Stimulated activated CD4-positive, alpha-beta T cell treated with anti-CD3 and anti-CD28 coated beads, Interleukin-15, amount 100 ng/mL, for 24 hours (primary cell): ENCODE measurements at regions not wholly inside any gene's neighbourhood (a gene's known extent, or its start where the extent isn't known, plus 50 kb on each side); places are given as distances from the start of the nearest gene placed in this dataset.

Experiments used
- DNase-seq: peaks from one replicate; pipeline ENCODE4 v3.0.0-alpha.2; 2020

DNA sequence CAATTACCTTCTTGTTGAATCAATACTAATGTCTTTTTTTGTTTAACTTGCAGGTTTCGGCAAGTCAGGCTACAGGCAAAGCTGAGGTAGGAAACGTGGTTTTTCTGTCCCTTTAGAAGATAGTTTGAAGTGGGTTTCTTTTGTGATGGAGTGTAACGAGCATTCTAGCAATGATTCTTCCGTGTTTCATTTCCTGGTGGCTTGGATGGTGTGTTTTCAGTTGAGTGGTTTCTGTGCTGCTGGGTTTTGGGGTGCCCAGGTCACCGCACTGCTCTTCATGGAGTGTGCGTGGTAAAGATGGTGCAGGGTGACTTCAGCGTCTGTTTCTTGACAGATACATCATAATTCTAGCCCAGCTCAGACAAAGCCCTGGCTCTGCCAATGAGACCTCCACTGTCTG lies 769.7 kb upstream of the EEF2KMT start:
- no peak for DNase-seq

- no peak for DNase-seq
These were observed 767.6 kb upstream of the EEF2KMT start for GRCh38 chr16:5865236-5865635.

- no peak for DNase-seq
These were observed 765.5 kb upstream of the EEF2KMT start for GRCh38 chr16:5863071-5863606.

GRCh38 chr16:5862103-5862840 lies 764.7 kb upstream of the EEF2KMT start:
- DNase-seq, result no peak

GRCh38 chr16:5861241-5861640 lies 763.6 kb upstream of the EEF2KMT start:
- no peak for DNase-seq

GRCh38 chr16:5858180-5858579 lies 760.6 kb upstream of the EEF2KMT start:
- no peak for DNase-seq

DNA sequence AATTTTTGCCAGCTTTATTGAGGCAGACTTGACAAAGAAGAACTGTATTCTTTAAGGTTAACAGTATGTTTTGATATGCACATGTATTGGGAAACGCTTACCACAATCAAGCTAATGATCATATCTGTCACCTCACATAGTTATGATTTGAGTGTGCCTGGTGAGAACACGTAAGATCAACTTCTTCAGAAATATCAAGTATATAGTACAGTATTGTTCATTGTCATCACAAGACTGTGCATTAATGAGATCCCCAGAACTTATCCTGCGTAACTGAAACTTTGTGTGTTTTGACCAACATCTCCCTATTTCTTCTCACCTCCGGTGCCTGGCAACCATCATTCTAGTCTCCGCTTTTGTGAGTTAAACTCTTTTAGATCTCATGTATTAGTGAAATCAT lies 756.4 kb upstream of the EEF2KMT start:
- no peak for DNase-seq

DNA sequence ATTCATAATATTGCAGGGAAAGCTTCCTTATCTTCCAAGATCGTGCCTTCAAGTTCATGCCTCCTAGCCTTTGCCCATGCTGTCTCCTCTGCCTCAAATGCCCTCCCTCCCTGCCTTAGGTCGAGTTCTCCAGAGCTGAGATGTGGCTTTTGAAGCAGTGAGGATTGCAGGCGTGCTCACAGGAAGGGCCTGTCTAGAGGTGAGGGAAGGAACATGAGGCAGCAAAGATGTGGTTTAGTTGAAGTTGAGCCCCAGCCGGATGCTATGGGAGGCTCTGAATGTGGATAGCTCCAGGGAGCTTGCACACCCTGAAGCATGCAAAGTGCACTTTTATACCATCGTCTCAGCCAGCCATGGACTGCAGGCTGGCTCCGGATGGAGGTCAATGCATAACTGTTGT lies 754.6 kb upstream of the EEF2KMT start:
- no peak for DNase-seq

DNA sequence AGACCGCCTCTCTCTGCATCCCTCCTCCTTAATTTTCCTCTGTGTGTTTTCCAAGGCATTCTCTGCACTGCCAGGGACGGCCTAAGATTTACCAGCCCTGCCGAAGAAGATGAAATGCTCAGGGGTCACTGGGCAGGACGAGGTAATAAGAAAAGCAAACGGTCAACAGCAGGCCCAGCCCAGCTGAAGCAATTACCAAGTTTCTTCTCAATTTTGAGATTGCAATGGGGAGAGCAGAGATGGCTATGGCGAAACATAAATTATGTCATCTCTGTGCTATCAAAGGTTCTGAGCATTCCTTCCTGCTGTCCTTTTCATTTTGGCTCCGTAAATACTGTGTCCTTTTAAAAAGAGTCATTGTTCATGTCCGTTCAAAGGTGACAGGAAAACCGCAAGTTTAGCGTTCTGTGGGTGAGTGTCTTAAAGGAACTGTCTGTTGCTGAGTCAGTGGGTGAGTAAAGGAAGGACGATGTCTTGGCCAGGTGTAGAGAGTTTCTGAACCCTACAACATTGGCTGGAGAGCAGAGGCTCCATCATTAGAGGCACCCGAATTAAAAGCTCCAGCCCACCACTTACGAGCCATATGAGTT lies 753.9 kb upstream of the EEF2KMT start:
- DNase-seq, result no peak

DNA sequence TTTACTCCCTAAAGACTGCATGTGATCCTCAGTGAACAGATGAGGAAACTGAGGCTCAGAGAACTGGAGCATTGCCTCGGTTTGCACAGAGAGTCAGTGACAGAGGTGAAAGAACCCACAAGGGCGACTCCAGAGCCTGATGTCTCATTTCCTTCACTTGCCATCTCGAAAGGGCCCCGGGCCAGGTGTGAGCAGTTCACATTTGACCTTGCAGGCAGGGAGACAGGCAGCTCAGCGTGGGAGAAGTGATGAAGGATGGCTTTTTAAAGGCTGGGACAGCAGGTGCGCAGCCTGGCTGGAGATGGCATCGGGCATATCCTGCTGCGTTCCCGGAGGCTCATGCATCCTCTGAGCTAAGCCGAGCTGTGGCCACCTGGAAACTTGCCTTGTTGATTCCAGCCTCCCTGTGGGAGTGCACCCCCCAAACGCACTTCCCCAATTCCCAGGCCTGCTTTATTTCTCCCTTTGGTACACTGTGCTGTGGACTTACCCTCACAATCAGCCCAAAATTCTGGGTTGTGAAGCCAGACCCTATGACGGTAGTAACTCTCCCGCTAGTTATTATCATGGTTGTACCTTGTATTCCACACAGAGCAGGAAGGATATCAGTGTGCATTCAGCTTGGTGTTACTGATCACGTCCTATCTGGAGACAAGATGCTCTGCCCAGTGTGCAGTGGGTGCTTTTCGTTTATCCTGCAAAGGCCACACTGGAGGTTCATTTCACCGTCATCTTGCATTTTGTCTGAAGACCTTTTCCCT lies 753.2 kb upstream of the EEF2KMT start:
- no peak for DNase-seq

- DNase-seq, result no peak
These were observed 747.5 kb upstream of the EEF2KMT start for GRCh38 chr16:5845046-5845445.

DNA sequence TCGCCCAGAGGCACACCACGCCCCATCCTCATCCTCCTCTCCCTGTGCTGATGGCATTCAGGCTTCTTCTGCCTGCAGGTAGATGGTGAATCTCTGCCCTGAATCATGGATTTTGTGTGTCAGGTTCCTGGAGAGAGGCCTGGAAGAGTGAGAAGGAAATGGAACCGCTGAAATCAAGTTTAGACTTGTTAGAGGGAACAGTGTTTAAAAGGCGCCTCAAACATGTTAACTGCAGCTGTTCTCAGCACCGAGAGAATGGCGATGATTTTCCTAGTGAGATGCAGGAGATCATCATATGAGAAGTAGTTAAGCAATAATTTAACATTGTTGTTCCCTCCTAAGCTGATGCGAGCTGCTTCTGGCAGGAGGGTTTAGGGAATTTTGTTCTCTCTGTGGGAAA lies 744.4 kb upstream of the EEF2KMT start:
- DNase-seq, result no peak

- DNase-seq, result no peak
These were observed 741.1 kb upstream of the EEF2KMT start for GRCh38 chr16:5838725-5839124.

DNA sequence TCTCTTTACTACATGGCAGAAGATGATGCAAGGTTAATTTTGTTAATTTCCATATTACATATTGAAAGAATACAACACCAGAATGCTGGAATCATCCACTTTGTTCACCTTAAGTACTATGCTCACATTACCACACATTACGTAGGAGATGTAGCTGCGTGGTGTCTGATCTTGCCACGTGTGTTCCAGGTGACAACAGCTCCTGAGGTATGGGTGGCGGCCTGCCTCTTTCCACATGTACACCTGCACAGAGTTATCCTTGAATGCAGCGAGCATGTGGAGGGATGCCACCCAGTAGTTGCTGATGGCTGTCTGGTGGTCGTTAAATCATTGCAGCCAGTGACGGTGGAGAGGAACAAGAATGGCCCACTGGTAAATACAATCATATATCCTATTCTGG lies 740.5 kb upstream of the EEF2KMT start:
- no peak for DNase-seq

DNA sequence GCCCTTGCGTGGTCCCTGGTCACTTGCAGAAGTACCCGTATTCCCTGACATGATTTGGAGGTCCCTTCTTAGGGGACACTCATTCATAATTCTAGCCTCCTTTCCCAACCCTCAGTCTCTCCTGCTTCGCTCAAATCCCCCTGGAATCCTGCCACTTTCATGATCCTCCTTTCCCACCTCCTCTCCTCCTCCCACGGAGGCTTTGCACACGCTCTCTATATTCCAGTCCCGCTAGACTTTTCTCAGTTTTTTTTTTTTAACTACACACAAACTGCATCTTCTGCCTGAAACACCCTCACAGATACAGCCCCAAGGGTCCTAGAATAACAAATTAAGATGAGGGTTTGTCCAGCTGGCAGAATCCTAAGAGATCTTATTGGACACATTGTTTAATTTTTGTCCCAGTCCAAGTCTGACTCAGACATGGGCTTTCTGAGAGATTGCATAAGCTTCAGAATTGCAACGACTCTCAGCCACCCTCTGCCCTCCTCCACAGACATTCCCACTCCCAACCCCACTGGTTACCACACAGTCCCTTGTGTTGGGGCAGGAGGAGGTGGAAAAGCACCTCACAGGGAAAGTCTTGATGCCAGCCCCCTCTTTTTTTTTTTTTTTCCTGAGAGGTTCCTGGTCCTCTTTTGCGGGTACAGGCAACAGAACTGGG lies 739.5 kb upstream of the EEF2KMT start:
- no peak for DNase-seq

GRCh38 chr16:5835876-5836275 lies 738.3 kb upstream of the EEF2KMT start:
- no peak for DNase-seq

DNA sequence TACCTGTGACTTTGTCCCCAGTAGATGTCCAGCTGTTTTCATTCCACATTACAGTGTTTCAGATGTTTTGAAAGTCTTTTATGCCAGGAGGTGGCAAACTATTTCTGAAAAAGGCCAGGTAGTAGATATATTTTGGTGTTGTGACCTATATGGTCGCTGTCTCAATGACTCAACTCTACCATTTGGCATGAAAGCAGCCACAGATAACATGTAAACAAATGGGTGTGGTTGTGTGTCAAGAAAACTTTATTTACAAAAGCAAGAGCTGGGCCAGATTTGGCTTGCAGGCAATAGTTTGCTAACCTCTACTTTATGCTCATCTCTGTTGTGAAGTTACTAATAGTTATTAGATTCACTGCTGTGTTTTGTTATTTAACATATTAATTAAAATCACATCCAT lies 728.7 kb upstream of the EEF2KMT start:
- DNase-seq, result no peak

GRCh38 chr16:5820472-5820871 lies 722.9 kb upstream of the EEF2KMT start:
- DNase-seq, result no peak

GRCh38 chr16:5815570-5816237 lies 718.1 kb upstream of the EEF2KMT start:
- no peak for DNase-seq

GRCh38 chr16:5801396-5801795 lies 703.8 kb upstream of the EEF2KMT start:
- no peak for DNase-seq

- DNase-seq, result no peak
These were observed 696.0 kb upstream of the EEF2KMT start for GRCh38 chr16:5793556-5793955.

- DNase-seq, result no peak
These were observed 693.5 kb upstream of the EEF2KMT start for GRCh38 chr16:5791011-5791657.
